D721Med (cell line): ENCODE measurements at regions not wholly inside any gene's neighbourhood (a gene's known extent, or its start where the extent isn't known, plus 50 kb on each side); places are given as distances from the start of the nearest gene placed in this dataset.

ENCODE experiments used
- DNase-seq: peaks from one replicate; pipeline ENCODE4 v3.0.0; 2011; ENCODE audit warnings: low spot score; ENCODE audit not compliant: insufficient read length
- FAIRE-seq: peaks from 2 replicates; lab custom pipeline; 2011; peaks lifted over from hg19 to GRCh38; lab: Jason Lieb, UNC
- CTCF ChIP-seq: IDR thresholded peaks from 2 replicates; pipeline ENCODE4 v1.5.1; 2012; ENCODE audit warnings: mild to moderate bottlenecking, control low read depth; ENCODE audit not compliant: insufficient read depth; ENCODE audit errors: missing control alignments

GRCh38 chr12:110972866-110973265 is 52.5 kb upstream of the MYL2 start:
- TF ChIP-seq CTCF = no peak
- FAIRE-seq = no peak

DNA sequence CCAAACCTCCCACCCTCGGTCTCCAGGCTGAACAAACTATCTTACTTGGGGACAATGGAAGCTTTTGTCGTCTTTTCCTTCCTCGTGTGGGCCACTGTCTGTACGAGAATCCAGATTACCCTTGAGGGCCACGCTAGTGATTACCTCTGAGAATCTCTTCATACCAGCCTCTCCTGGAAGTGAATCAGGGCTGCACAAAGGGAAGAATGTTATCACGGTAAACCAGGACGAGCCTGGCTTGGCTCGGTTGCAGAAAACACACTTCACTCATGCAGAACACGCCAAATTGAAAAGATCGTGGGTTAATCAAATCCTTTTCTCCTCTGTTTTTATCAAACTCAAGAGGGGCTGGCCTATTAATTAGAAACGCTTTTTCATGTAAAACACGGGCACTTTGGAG is 51.6 kb upstream of the MYL2 start:
- DNase-seq (no peak), FAIRE-seq (no peak)
- no peak for TF ChIP-seq CTCF

More at GRCh38 chr12:110972866-110973265, 52.5 kb upstream of the MYL2 start:
- DNase-seq = no peak

DNA sequence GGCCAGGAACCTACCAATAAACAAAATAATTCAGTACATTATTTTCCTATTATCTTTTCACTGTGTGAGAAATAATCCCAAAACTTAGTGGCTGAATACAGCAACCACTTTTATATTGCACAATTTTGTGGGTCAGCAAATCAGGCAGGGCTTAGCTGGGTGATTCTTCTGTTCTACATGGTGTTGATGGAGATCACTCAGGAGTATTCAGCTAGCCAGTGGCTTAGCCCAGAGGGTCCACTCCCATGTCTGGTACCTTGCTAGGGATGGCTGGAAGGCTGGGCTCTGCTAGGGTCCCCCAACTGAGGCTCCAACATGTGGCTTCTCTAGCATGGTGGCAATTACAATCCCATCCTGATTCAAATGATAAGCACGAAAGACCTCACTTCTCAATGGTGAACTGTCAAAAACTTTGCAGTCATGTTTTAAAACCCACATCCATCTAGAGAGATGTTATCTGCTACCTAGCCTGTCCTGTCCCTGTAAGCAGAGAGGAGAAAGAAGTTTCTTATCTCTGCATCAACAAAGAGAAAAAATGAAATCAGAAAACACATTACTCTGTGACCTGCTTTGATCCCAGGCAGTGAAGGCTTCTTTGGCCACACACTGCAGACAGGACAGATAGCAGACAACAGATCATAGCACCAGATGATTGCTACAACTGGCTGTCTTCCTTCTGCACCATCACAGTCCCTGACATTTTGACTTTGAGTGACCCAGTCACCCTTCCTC is 51.0 kb upstream of the MYL2 start:
- TF ChIP-seq CTCF = no peak
- FAIRE-seq (no peak), DNase-seq (no peak)
